Dedifferentiated amniotic fluid mesenchymal stem cell (primary cell): ENCODE measurements at regions not wholly inside any gene's neighbourhood (a gene's known extent, or its start where the extent isn't known, plus 50 kb on each side); places are given as distances from the start of the nearest gene placed in this dataset.
"Not testable (repeated sequence)": the region's sequence is repeated elsewhere in the genome, so short reads cannot be mapped to it uniquely, and the experiment has no call there.

ENCODE experiments used
- DNase-seq: peaks from one replicate; pipeline ENCODE4 v3.0.0-alpha.2; 2016; ENCODE audit errors: extremely low spot score

- peak; percentile 92 for DNase-seq
Observed at GRCh38 chr4:99763635-99764101, 53.0 kb upstream of the DAPP1 start.

DNA sequence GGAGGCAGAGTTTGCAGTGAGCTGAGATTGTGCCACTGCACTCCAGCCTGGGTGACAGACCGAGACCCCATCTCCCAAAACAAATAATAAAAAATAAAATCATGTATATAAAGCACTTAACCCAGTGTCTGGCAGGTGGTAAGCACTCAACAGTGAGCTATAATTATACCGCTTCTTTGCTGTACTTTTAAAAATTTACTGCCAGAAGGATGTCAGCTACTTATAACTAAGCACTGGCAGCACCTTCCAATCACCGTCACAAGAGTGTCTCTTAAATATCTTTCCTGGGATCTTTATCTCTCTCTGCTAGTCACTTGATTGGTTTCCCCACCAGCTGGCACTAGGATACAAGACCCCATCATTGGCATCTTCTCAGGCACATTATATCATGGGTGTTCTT is 53.9 kb upstream of the DAPP1 start:
- DNase-seq, result no peak

DNA sequence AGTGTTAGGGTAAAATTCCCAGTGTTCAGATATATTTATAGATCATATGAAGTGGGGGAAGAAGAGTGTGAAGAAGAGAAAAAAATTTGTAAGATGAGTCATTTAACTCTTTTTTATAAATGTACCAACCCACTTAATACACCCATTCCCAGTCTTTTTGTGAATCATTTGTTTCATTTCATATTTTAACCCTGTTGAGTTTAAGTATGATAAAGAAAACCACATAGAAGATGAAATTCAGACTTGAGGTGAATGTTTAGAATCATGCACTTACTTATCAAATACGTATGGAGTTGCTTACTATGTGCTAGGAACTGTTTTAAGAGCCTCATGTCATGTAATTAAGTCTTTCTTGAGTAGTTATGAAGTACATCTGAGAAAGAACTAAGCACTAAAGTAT is 56.6 kb upstream of the DAPP1 start:
- DNase-seq, result no peak

- no peak for DNase-seq
Observed at GRCh38 chr4:99759346-99759984, 57.2 kb upstream of the DAPP1 start.

DNA sequence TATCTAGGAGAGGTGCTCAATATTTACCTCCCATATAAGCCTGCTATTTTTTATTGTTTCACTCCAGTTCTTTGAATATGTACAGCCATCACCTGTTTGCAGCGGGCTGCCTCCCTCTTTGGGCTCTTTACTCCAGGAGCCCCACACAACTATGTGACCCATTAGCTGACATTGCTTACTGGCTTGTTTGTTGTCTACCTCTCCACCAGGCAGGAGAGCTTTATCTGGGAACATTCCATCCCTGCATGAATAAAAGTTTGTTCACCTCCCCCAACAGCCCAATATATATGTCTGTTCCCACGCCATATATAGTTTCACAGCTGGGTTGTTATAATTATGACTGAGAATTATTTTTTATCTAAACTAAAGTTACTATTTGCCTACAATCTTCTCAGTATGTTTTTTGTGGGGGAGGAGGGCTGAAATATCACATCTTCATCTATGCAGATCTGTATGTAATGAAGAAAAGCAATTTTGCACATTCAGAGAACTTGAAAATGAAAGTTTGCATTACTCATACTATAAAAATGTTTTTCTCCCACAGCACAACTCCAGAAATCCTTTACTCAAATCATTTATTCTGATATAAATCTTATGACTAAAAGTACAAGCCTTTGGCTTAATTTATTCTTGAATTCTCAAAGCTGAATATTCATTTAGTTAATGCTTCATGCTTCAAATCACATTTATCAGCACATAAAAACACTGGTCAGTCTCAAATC is 61.2 kb upstream of the DAPP1 start:
- DNase-seq, result no peak

DNA sequence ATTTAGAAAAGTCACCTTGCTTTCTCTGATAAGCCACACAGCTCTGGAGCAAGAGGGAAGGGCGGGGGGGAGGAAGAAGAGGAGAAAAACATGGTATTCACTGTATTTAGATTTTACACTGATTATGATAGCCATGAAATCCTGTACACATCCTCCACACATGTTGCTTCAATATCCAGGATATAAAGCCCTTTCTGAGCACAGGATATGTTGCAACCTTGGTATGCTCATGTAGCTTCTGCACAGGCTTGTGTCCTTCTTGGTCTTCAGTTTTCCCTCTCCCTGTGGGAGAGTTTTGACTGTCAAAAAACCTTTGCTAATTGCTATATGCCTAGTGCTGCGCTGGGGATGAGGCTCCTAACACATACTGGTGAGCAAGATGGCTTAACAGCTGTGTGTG is 61.9 kb upstream of the DAPP1 start:
- no peak for DNase-seq

GRCh38 chr4:99753931-99754330 is 62.7 kb upstream of the DAPP1 start:
- DNase-seq, result no peak

- DNase-seq, result no peak
Observed at GRCh38 chr4:99749445-99750391, 66.9 kb upstream of the DAPP1 start.

- DNase-seq, result no peak
Observed at GRCh38 chr4:99746443-99746842, 70.2 kb upstream of the DAPP1 start.

DNA sequence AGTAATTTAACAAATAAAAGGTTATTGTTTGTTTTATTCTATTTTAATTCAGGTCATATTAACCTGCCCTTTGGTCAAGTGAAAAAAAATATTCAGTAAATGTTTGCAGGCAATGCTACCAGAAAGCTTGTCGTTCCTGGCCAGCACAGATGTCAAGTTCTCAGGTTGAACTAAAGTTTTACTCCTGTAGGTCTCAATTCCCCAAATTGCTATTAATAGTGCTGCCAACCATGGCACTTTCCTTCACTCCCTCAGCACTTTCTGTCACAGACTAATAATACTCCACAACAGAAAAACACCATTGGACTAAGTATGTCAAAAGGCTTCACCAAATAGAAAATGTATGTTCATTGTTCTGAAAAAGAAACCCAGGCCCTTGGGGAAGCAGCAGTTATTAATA is 79.2 kb upstream of the C4orf54 start:
- DNase-seq, result no peak

GRCh38 chr4:99735822-99736221 is 78.2 kb upstream of the C4orf54 start:
- no peak for DNase-seq

- no peak for DNase-seq
Observed at GRCh38 chr4:99734583-99735322, 77.1 kb upstream of the C4orf54 start.

- DNase-seq, result not testable (repeated sequence)
Observed at GRCh38 chr4:99733455-99733854, 75.8 kb upstream of the C4orf54 start.

DNA sequence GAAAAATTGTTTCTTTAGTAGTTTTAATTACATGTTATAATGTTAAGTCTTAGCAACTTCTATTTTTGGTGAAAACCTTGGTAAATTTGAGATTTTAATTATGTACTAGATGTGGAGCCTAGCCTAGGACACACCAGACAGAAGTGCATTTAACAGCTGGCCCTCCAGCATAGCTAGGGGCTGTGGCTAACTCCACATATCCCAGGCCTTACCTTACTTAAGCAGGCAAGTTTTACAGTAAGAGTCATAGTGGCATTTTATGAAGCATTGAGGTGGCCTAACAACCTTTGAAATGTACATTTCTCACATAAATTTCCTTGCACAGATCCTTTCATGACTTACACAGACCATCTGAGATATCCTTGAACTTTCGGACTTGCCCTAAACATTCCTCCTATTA is 71.6 kb upstream of the C4orf54 start:
- DNase-seq, result no peak

DNA sequence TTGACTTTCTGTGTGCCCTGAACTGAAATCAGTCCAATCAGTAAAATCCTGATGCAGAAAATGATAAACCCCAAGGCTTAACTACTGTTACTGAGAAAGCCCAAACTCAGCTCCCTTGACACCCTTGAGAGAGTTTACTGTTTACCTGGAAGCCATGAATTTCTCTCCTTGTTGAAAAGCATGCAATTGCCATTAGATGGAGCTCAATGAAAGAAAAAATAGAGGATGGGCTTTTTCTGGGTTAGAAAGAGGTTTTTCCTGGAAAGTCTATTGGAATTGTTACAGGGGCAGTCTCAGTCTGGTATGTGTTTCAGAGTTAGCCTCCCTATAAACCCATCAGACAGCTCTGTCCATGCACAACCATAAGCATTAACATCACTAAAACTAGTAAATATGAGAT is 66.4 kb upstream of the C4orf54 start:
- DNase-seq, result no peak

DNA sequence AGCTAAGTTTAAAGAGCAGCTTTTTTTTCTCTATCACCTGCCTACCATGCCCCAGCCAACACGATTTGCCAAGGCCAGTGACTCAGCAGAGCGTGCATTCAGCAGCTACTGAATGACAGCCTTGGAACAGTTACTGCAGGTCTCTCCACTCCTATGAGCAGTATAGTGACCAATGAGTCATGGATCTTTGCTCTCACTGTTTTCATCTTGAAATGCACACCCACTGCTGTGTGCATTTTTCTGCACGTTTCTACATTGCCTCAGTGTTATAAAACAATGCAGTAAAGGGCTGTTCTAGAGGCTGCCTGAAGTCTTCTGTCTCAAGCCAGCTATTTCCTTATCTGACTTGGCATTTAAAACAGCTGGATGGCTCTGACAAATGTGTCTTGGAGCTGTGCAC is 66.0 kb upstream of the C4orf54 start:
- peak; percentile 65 for DNase-seq

DNA sequence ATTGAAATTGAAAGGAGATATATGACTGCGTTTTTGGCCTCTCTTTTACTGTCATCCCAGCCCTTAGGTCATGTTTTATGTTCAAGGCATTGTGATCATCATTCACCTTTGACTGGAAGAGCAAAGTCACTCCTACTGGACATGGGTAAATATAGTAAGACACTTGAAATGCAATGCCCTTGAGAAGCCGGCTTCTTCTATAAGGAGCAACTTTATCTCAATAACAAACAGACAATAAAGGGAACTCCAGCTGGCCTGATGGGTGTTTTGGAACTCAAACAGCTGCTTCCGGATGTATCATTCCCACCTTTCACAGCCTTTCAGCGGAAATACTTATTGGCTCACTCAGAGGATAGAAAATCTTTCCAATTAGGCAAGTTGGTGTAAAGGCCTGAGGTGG is 65.1 kb upstream of the C4orf54 start:
- no peak for DNase-seq

DNA sequence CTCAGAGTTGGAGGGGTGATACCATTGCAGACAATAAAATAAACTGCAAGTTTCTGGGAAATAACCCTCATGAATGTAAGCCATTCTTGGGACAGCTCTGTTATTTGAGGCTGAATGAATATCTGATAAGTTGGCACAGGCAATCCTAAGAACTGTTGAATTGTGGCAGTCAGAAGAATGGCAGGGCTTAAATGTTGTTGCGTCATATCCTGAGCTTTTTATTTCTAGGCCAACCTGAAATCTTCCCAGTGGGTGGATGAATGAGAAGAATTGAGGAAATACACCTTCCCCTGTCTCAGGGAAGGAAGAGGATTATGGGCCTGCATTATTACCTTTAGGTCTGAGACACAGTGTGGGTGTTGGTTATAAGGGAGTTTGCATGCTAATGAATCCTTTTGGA is 64.4 kb upstream of the C4orf54 start:
- DNase-seq, result no peak

DNA sequence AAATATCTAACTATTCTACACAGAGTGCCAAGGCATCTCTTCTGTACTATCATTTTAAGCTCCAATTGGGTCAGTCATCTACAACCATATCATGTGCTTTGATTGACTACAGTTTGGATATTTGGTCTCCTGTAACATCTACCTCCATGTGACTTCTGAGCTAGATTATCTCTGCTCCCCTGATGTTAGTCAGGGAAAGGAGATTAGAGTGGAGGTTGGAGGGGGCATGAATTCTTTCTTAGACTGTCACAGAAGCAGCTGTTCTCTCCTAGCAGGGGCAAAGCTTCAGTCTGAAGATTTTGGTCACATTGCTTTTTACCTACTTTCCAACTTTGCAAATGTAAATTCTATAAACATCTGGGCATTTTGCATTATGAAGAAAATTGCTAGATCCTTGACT is 62.6 kb upstream of the C4orf54 start:
- DNase-seq, result no peak

DNA sequence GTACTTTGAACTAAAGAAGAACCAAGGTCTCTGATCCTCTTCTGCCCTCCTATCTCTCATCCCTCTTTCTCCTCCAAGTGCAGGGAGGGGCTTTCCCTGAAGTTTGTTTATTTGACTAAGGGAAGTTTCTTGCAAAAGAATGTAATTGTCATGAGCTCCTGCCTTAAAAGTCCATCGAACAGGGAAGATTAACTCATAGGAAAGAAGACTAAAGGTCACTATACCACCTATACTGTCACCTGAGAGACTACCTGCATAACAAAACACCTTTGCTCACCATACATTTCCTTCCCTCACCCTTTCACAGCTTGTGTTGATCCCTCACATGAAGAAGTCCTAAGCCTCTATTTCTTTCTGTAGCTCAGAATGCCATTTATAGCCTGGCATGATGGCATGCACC is 59.4 kb upstream of the C4orf54 start:
- no peak for DNase-seq

DNA sequence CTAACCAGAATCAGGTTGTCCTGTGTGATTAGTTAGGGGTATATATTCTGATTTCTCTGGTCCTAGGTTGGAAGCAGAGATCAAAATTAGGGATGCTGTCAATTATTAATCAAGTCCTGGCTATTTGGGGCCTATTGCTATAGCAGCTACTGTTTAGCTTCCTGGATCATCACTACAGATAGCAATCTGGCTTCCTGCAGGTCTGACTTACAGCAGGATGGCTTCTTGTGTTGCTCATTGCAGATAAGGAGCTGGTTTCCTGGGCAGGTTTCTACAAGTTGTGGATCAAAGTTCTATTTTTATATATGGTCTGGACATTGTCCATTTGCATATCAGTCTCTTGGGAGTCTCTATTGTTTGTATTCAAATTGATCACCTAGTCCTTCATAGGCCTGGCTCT is 57.7 kb upstream of the C4orf54 start:
- no peak for DNase-seq

GRCh38 chr4:99714179-99714578 is 56.6 kb upstream of the C4orf54 start:
- no peak for DNase-seq
